ENCODE measurements at regions not wholly inside any gene's neighbourhood (a gene's known extent, or its start where the extent isn't known, plus 50 kb on each side); places are given as distances from the start of the nearest gene placed in this dataset.

DNA sequence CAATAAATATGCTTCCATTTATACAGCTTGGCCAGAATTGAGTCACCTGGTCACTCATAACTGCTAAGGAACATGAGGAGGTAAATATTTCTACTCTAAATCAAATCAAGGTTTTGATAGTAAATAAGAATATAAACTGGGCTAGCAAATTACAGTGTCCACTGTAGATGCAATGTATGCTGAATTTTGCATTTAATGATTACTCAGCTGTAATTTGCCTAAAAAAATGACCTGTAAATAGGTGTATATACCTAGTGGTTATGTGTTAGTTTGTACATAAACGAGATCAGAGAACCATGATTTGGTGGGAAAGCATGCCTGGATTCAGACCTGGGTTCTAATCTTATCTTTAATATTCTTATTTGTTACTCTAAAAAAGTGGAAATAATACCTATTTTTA is 76.6 kb upstream of the CNTN1 start:
- no peak for TF ChIP-seq TAF1 (IDR thresholded peaks at IDR 0.05; ENCODE audit: borderline replicate concordance, low read depth, low read length)
- TF ChIP-seq, protein P1, sequence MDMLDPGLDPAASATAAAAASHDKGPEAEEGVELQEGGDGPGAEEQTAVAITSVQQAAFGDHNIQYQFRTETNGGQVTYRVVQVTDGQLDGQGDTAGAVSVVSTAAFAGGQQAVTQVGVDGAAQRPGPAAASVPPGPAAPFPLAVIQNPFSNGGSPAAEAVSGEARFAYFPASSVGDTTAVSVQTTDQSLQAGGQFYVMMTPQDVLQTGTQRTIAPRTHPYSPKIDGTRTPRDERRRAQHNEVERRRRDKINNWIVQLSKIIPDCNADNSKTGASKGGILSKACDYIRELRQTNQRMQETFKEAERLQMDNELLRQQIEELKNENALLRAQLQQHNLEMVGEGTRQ (IDR thresholded peaks at IDR 0.05; ENCODE audit: borderline replicate concordance, low read depth, low read length): no peak
- TF ChIP-seq, protein P2, sequence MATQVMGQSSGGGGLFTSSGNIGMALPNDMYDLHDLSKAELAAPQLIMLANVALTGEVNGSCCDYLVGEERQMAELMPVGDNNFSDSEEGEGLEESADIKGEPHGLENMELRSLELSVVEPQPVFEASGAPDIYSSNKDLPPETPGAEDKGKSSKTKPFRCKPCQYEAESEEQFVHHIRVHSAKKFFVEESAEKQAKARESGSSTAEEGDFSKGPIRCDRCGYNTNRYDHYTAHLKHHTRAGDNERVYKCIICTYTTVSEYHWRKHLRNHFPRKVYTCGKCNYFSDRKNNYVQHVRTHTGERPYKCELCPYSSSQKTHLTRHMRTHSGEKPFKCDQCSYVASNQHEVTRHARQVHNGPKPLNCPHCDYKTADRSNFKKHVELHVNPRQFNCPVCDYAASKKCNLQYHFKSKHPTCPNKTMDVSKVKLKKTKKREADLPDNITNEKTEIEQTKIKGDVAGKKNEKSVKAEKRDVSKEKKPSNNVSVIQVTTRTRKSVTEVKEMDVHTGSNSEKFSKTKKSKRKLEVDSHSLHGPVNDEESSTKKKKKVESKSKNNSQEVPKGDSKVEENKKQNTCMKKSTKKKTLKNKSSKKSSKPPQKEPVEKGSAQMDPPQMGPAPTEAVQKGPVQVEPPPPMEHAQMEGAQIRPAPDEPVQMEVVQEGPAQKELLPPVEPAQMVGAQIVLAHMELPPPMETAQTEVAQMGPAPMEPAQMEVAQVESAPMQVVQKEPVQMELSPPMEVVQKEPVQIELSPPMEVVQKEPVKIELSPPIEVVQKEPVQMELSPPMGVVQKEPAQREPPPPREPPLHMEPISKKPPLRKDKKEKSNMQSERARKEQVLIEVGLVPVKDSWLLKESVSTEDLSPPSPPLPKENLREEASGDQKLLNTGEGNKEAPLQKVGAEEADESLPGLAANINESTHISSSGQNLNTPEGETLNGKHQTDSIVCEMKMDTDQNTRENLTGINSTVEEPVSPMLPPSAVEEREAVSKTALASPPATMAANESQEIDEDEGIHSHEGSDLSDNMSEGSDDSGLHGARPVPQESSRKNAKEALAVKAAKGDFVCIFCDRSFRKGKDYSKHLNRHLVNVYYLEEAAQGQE (IDR thresholded peaks at IDR 0.05; ENCODE audit: low read depth, low read length): no peak
- no peak for TF ChIP-seq TCF12 (IDR thresholded peaks at IDR 0.05)
- TF ChIP-seq, protein P3, sequence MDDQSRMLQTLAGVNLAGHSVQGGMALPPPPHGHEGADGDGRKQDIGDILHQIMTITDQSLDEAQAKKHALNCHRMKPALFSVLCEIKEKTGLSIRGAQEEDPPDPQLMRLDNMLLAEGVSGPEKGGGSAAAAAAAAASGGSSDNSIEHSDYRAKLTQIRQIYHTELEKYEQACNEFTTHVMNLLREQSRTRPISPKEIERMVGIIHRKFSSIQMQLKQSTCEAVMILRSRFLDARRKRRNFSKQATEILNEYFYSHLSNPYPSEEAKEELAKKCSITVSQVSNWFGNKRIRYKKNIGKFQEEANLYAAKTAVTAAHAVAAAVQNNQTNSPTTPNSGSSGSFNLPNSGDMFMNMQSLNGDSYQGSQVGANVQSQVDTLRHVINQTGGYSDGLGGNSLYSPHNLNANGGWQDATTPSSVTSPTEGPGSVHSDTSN (IDR thresholded peaks at IDR 0.05): no peak
- TF ChIP-seq, protein P4, sequence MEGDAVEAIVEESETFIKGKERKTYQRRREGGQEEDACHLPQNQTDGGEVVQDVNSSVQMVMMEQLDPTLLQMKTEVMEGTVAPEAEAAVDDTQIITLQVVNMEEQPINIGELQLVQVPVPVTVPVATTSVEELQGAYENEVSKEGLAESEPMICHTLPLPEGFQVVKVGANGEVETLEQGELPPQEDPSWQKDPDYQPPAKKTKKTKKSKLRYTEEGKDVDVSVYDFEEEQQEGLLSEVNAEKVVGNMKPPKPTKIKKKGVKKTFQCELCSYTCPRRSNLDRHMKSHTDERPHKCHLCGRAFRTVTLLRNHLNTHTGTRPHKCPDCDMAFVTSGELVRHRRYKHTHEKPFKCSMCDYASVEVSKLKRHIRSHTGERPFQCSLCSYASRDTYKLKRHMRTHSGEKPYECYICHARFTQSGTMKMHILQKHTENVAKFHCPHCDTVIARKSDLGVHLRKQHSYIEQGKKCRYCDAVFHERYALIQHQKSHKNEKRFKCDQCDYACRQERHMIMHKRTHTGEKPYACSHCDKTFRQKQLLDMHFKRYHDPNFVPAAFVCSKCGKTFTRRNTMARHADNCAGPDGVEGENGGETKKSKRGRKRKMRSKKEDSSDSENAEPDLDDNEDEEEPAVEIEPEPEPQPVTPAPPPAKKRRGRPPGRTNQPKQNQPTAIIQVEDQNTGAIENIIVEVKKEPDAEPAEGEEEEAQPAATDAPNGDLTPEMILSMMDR (IDR thresholded peaks at IDR 0.05): no peak
- TF ChIP-seq POLR2AphosphoS5 (IDR thresholded peaks at IDR 0.05; ENCODE audit: low read depth, low read length): no peak
- no peak for TF ChIP-seq TEAD4 (IDR thresholded peaks at IDR 0.05; ENCODE audit: borderline replicate concordance, insufficient read depth)
- no peak for TF ChIP-seq FOXJ3 (CRISPR knock-in tag; IDR thresholded peaks at IDR 0.05)
- TF ChIP-seq JUND (IDR thresholded peaks at IDR 0.05): no peak
- no peak for TF ChIP-seq RCOR1 (IDR thresholded peaks at IDR 0.05; ENCODE audit: low read length)
- no peak for TF ChIP-seq SMC3 (IDR thresholded peaks at IDR 0.05; ENCODE audit: low read depth, low read length)
- TF ChIP-seq RXRA (IDR thresholded peaks at IDR 0.05; ENCODE audit: borderline replicate concordance, low read depth): no peak
- TF ChIP-seq, protein P5, sequence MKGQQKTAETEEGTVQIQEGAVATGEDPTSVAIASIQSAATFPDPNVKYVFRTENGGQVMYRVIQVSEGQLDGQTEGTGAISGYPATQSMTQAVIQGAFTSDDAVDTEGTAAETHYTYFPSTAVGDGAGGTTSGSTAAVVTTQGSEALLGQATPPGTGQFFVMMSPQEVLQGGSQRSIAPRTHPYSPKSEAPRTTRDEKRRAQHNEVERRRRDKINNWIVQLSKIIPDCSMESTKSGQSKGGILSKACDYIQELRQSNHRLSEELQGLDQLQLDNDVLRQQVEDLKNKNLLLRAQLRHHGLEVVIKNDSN (IDR thresholded peaks at IDR 0.05; ENCODE audit: borderline replicate concordance, low read depth): no peak
- no peak for TF ChIP-seq FOXM1 (IDR thresholded peaks at IDR 0.05; ENCODE audit: low read depth)
- TF ChIP-seq EZH2phosphoT487 (IDR thresholded peaks at IDR 0.05; ENCODE audit: borderline replicate concordance, low read depth): no peak
- TF ChIP-seq MEF2A (IDR thresholded peaks at IDR 0.05; ENCODE audit: borderline replicate concordance, low read depth): no peak
- no peak for TF ChIP-seq YY1 (IDR thresholded peaks at IDR 0.05; ENCODE audit: low read depth)
- no peak for TF ChIP-seq NFIC (IDR thresholded peaks at IDR 0.05; ENCODE audit: borderline replicate concordance)
- no peaks in the 10 kb centered on the region for H3K9me3 ChIP-seq
- H3K27ac ChIP-seq (ENCODE audit: low read depth in 2 of 2, low read length in 1 of 2): no peak overlapping the region
- H3K4me3 ChIP-seq (ENCODE audit: low read depth in 2 of 2, low read length in 1 of 2): no peak overlapping the region
- H3K79me2 ChIP-seq (ENCODE audit: insufficient read depth): no peaks in the 10 kb centered on the region
- H3K27me3 ChIP-seq (ENCODE audit: insufficient read depth): no peaks in the 10 kb centered on the region
- no peak for DNase-seq
- H3K9me2 ChIP-seq: no peaks in the 10 kb centered on the region
- H4K20me1 ChIP-seq (ENCODE audit: insufficient read depth): no peaks in the 10 kb centered on the region
- no peak overlapping the region for H3K4me2 ChIP-seq
- H3F3A ChIP-seq (replicated peaks; ENCODE audit: insufficient read depth): no peaks in the 10 kb centered on the region
- ChIA-PET CTCF (interaction anchor here (0.7 kb wide), 1 partner anchor 196 kb away, joined by 3 read pairs; no protein-coding TSS in a partner anchor), POLR2A (no interaction called here)
- H3K36me3 ChIP-seq (replicated peaks in 1 of 2; ENCODE audit: control insufficient read depth in 1 of 2, insufficient read depth in 2 of 2, low read length in 1 of 2): no peaks in the 10 kb centered on the region
- H3K4me1 ChIP-seq (ENCODE audit: control insufficient read depth in 1 of 2, insufficient read depth in 2 of 2, low read depth in 1 of 2, low read length in 1 of 2): no peaks in the 10 kb centered on the region; a peak in 1 of 4 replicates
- 6% methylated on average over 1 of the region's 1 CpG for WGBS (ENCODE audit: low lambda C conversion rate)
- no peak overlapping the region for H3K9ac ChIP-seq
- H2AFZ ChIP-seq (ENCODE audit: low read depth): no peak overlapping the region
